ENCODE measurements at regions not wholly inside any gene's neighbourhood (a gene's known extent, or its start where the extent isn't known, plus 50 kb on each side); places are given as distances from the start of the nearest gene placed in this dataset.

DNA sequence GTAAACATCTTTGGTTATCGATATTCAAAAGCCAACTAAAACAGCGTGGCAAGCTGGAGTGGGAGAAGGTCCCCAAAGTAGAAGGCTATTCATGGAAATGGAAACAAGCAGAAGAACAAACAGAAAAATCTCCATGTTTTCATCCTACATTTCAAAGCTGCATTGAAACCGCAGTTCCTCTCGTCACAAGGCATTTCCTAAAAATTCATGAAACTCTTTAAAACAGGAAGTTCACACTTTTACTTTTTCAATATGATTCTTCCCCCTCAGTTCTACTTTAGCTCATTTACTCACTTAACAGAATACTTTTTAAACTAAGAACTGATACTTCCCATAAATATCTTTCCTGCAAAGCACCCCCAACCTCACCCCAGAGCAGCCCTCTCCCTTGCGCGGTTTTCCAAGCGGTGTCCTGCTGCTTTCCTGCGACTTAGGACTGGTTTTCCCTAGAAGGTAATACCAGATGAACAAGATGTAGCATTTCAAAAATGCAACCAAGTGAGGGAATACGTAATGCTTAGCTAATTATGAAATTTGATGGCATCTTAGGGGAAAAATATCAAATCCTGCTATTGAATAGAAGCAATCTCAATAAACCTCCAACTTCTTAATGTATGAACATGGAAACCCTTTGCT lies 228.3 kb upstream of the PKN2 start:
- TF ChIP-seq, protein P1, sequence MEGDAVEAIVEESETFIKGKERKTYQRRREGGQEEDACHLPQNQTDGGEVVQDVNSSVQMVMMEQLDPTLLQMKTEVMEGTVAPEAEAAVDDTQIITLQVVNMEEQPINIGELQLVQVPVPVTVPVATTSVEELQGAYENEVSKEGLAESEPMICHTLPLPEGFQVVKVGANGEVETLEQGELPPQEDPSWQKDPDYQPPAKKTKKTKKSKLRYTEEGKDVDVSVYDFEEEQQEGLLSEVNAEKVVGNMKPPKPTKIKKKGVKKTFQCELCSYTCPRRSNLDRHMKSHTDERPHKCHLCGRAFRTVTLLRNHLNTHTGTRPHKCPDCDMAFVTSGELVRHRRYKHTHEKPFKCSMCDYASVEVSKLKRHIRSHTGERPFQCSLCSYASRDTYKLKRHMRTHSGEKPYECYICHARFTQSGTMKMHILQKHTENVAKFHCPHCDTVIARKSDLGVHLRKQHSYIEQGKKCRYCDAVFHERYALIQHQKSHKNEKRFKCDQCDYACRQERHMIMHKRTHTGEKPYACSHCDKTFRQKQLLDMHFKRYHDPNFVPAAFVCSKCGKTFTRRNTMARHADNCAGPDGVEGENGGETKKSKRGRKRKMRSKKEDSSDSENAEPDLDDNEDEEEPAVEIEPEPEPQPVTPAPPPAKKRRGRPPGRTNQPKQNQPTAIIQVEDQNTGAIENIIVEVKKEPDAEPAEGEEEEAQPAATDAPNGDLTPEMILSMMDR (conservative IDR thresholded peaks at IDR 0.05; ENCODE audit: low read length) = no peak
- no peak for TF ChIP-seq EZH2phosphoT487 (IDR thresholded peaks at IDR 0.05; ENCODE audit: borderline replicate concordance, low read depth, low read length)

Data from OCI-LY7 (cell line).